Kidney tubule cell (primary cell): ENCODE measurements at regions not wholly inside any gene's neighbourhood (a gene's known extent, or its start where the extent isn't known, plus 50 kb on each side); places are given as distances from the start of the nearest gene placed in this dataset.
A peak's percentile ranks its signal among the peaks of the same experiment; 100 is the strongest.

Experiments
- DNase-seq: peaks from one replicate; pipeline ENCODE4 v3.0.0-alpha.2; 2018; ENCODE audit warnings: low spot score

DNA sequence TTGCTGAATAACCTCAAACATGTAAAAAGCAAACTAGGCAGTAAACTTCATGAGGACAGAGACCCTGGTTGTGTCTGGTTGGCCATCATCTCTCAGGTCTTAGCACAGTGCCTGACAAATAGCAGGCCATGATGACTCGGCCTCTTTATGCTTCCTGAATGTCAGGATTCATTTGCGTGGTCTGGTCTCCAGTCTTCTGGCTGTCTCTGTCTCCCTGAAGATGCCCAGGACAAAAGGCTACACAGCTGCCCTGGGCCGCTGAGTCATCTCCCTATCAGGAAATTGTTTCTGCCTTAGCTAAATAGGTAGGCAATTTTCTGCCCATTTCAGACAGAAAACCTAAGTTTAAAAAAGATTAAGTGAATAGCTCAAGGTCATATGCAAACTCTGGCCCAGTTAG, 84.1 kb upstream of the FNDC3A start:
- peak; percentile 94 for DNase-seq

DNA sequence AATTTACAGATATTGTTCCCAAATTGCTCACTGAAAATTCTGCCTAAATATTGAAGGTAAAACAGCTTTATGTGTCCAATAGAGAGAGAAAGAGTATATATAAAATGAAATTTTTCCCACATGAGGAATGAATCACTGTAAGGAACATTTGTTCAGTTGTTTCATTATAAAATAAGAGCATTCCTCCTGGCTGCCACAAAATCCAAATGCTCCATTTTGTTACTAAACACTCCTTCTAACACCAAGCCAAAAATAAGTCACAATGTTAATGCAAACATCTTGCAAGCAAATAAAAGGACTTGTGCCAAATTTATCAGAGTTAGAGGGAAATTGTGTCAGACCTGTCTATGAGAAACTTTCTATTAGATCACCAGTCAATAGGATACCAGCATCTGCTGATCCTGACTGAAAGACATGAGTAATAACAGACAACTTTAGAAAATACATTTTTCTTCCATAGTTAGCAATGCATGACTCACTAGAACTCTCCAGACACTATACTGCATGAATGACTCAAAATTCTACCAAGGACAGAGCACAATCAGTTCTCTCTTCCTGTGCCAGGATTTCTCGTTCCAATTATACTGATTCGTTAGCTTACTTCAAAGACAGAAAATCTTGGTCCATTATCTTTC, 83.5 kb upstream of the FNDC3A start:
- DNase-seq = peak; percentile 88

- no peak for DNase-seq
These were observed 83.0 kb upstream of the FNDC3A start for GRCh38 chr13:48892688-48893075.

GRCh38 chr13:48896312-48896711, 79.4 kb upstream of the FNDC3A start:
- peak; percentile 33 for DNase-seq

- DNase-seq = no peak
These were observed 73.9 kb upstream of the FNDC3A start for GRCh38 chr13:48901781-48902180.

- DNase-seq = peak; percentile 57
These were observed 73.3 kb upstream of the FNDC3A start for GRCh38 chr13:48902368-48902767.

DNA sequence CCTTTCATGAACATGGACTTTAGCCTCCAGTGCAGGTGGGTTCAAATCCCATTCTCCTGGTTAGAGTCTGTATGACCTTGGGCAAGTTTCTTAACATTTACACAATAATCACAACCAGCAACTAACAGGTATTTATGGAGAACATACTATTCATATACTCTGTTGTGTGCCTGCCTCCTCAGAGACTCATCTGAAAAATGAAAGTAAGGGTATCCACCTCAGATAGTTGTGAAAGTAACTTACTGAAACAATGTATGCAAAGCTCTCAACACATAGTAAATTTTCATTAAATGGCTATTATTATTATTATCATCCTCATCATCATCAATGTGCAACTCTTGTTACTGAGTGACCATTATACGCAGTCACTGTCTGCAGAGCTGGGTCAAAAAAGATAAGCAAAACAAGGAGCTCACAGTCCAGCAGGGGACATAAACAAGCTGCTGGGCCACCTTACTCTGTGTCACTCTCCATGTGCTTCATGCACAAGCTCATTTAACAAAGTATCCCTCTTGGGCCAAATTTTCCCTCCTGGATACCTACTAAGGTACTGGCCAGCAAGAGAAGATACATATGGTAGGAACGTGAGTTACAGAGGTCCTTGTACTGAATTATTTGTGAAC, 70.9 kb upstream of the FNDC3A start:
- DNase-seq = no peak

GRCh38 chr13:48906200-48906599, 69.5 kb upstream of the FNDC3A start:
- peak; percentile 15 for DNase-seq

DNA sequence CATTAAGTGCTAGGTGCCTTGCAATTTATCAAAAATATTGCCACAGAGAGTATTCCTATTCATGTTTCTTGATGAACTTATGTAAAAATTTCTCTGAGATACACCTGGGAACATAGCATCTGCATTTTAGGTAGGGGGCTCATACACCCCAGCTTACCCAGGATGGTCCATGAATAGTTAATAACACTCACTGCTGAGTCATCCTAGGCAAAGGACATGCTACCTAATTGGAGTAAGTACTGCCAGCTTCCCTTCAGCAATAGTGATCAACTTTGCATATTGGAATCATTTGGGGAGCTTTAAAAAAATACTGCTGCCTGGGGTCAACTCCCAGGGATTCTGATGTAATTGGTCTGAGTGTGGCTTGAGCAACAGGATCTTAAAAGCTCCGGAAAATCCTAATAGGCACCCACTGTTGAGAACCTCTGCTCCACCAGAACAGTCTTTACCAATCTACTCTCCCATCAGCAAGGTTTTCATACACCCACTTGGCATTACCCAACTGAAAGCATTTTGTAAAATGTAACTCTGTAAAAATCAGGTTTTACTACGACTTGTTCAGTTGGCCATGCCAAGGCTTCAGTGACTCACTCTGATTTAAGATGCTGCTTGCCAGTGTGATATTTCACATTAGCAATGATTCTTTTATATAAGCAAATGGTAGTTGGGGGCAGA, 67.2 kb upstream of the FNDC3A start:
- peak; percentile 36 for DNase-seq

- no peak for DNase-seq
These were observed 66.7 kb upstream of the FNDC3A start for GRCh38 chr13:48909056-48909389.

DNA sequence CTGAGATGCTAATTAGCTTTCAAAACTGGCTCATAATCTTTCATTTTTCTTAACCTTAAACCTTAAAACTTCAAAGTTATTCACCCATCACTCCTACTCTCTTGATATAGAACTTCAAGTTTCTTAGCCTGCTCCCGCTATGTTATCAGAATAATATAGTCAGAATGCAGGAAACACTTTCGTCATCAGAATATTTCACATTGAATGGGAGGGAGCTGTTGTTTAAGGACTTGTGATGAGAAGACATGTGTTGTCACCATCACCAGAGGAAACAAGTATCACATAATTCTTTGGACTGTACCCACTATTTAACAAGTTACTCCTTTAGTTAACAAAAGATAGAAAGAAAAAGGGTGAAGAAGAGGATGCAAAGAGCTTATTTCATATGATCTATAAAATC, 65.0 kb upstream of the FNDC3A start:
- DNase-seq = no peak

DNA sequence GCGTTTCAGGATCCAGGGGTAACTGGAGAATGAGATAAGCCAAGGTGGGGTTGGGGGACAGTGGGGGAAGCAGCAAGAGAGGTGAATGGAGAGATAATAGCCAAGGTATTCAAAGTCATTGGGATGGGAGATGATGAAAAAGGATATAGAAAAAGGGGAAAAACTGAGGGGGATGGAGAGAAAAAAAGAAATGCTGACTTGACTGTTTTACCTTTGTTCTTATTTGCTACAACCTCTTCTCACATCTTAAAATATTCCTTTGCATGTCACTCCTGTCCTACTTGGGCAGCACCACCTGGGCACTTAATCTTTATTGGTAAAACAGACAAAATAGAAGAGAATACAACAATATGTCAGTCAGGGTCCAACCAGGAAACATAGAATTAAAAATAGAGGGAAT, 56.0 kb upstream of the FNDC3A start:
- no peak for DNase-seq

DNA sequence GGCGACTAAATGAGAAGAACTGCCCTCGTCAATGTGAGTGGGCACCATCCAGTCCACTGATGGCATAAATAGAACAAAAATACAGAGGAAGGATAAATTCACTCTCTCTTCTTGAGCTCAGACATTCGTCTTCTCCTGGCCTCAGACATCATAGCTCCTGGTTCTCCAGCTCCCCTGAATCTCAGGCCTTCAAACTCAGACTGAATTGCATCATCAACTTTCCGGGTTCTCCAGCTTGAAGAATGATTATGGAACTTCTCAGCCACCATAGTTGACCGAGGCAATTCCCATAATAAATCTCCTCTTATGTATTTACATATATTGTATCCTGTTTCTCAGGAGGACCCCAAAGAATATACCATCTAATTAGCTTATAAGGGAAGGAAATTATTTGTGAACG, 55.0 kb upstream of the FNDC3A start:
- no peak for DNase-seq

DNA sequence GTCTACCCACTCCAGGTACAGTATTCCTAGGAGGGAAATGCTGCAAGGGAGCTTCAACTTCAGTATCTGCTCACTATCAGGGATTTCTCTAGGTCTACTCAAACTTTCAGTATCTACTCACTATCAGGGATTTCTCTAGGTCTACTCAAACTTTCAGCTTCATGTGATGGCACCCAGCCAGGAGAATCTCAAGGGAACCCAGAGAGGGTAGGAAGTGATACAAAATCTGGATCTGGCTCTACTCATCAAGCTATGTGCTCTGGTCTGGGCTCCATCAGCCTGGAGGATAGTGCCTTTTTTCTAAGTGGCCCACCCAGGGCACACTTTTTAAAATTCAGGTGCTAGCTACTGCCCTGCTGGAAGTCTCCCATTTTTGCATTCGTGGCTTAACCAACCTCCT, 52.3 kb upstream of the FNDC3A start:
- no peak for DNase-seq

GRCh38 chr13:48925001-48925400, 50.7 kb upstream of the FNDC3A start:
- no peak for DNase-seq
